MCF 10A (cell line): ENCODE measurements at regions not wholly inside any gene's neighbourhood (a gene's known extent, or its start where the extent isn't known, plus 50 kb on each side); places are given as distances from the start of the nearest gene placed in this dataset.

Experiments used
- BruUV-seq: library from RNA; stranded (reverse); fragments of 400-500 nt; replicated peaks from 2 replicates; lab custom pipeline; 2021; lab: Mats Ljungman, UMichigan
- CTCF ChIA-PET: fragments of 300-600 bp; sonication (Branson Sonifier 250); formaldehyde crosslinking; extraction: SDS; loops from one replicate; lab custom pipeline; 2021; ENCODE audit warnings: antibody characterized with exemption, inconsistent platforms; lab: Yijun Ruan, JAX
- POLR2A ChIA-PET: fragments of 300-600, 350-650 bp; sonication (Branson Sonifier 250); formaldehyde crosslinking; extraction: SDS; loops from one replicate; lab custom pipeline; 2020; ENCODE audit warnings: antibody characterized with exemption, inconsistent platforms; lab: Yijun Ruan, JAX
- DNase-seq: peaks from one replicate; pipeline ENCODE4 v3.0.0-alpha.2; 2018; ENCODE audit not compliant: unreplicated experiment
- H3K27ac Mint-ChIP-seq: one replicate; pipeline ENCODE4 v1.8.0; 2022; ENCODE audit warnings: mild to moderate bottlenecking, low read depth, mixed read lengths; ENCODE audit not compliant: unreplicated experiment
- H3K27me3 Mint-ChIP-seq: one replicate; pipeline ENCODE4 v1.8.0; 2022; ENCODE audit warnings: mixed read lengths; ENCODE audit not compliant: insufficient read depth, unreplicated experiment
- H3K36me3 Mint-ChIP-seq: one replicate; pipeline ENCODE4 v1.8.0; 2022; ENCODE audit warnings: mild to moderate bottlenecking, moderate library complexity, mixed read lengths; ENCODE audit not compliant: insufficient read depth, unreplicated experiment
- H3K4me1 Mint-ChIP-seq: one replicate; pipeline ENCODE4 v1.8.0; 2022; ENCODE audit warnings: mixed read lengths; ENCODE audit not compliant: insufficient read depth, unreplicated experiment
- H3K4me3 Mint-ChIP-seq: one replicate; pipeline ENCODE4 v1.8.0; 2022; ENCODE audit warnings: mild to moderate bottlenecking, moderate library complexity, mixed read lengths; ENCODE audit not compliant: unreplicated experiment
- H3K9me3 Mint-ChIP-seq: one replicate; pipeline ENCODE4 v1.8.0; 2022; ENCODE audit warnings: mixed read lengths; ENCODE audit not compliant: unreplicated experiment
- CTCF ChIP-seq: fragments of 200-600 bp; IDR thresholded peaks from one replicate; pipeline ENCODE4 v1.8.0; 2022; ENCODE audit warnings: antibody characterized with exemption, mild to moderate bottlenecking; ENCODE audit not compliant: unreplicated experiment
- intact Hi-C: fragments of 100-400 bp; cut with micrococcal nuclease; formaldehyde crosslinking; loops from 2 replicates; pipeline ENCODE4 v1.14.1; 2022

GRCh38 chr6:105909106-105909505 lies 177.0 kb upstream of the PRDM1 start:
- no peak for TF ChIP-seq CTCF
- ChIA-PET POLR2A (no interaction called here), CTCF (interaction anchor here (0.5 kb wide), 1 partner anchor 171 kb away, joined by 3 read pairs; no protein-coding TSS in a partner anchor)
- H3K27ac Mint-ChIP-seq, result no peak overlapping the region
- H3K27me3 Mint-ChIP-seq, result no peaks in the 10 kb centered on the region
- H3K4me3 Mint-ChIP-seq, result no peak overlapping the region
- H3K36me3 Mint-ChIP-seq, result no peaks in the 10 kb centered on the region
- no peaks in the 10 kb centered on the region for H3K4me1 Mint-ChIP-seq
- no peak for DNase-seq
- H3K9me3 Mint-ChIP-seq, result no peaks in the 10 kb centered on the region
- intact Hi-C loops, result no loop called here
- no TSS peak for BruUV-seq

- TF ChIP-seq CTCF, result no peak
- ChIA-PET CTCF (interaction anchor here (0.8 kb wide), 1 partner anchor 315 kb away, joined by 5 read pairs; no protein-coding TSS in a partner anchor), POLR2A (no interaction called here)
- Mint-ChIP-seq H3K36me3 (no peaks in the 10 kb centered on the region), H3K27ac (no peak overlapping the region), H3K4me3 (no peak overlapping the region), H3K9me3 (no peaks in the 10 kb centered on the region), H3K27me3 (no peaks in the 10 kb centered on the region), H3K4me1 (no peaks in the 10 kb centered on the region)
- DNase-seq, result no peak
- no TSS peak for BruUV-seq
- intact Hi-C loops, result no loop called here
Measured at GRCh38 chr6:105907991-105908390, 178.1 kb upstream of the PRDM1 start.

- H3K4me1 Mint-ChIP-seq, result no peaks in the 10 kb centered on the region
- no TSS peak for BruUV-seq
- no peaks in the 10 kb centered on the region for H3K9me3 Mint-ChIP-seq
- CTCF ChIA-PET, result interaction anchor here (0.8 kb wide), 1 partner anchor 316 kb away, joined by 5 read pairs; no protein-coding TSS in a partner anchor
- no peak overlapping the region for H3K27ac Mint-ChIP-seq
- H3K27me3 Mint-ChIP-seq, result no peaks in the 10 kb centered on the region
- POLR2A ChIA-PET, result no interaction called here
- no peaks in the 10 kb centered on the region for H3K36me3 Mint-ChIP-seq
- no peak for TF ChIP-seq CTCF
- intact Hi-C loops, result no loop called here
- H3K4me3 Mint-ChIP-seq, result no peak overlapping the region
- no peak for DNase-seq
Measured at GRCh38 chr6:105907301-105907700, 178.8 kb upstream of the PRDM1 start.

- H3K27ac Mint-ChIP-seq, result no peak overlapping the region
- no peak for DNase-seq
- ChIA-PET CTCF (interaction anchor here (0.6 kb wide), 1 partner anchor 315 kb away, joined by 6 read pairs; no protein-coding TSS in a partner anchor), POLR2A (interaction anchor here (1.1 kb wide), 1 partner anchor 90 kb away, joined by 3 read pairs; no protein-coding TSS in a partner anchor)
- no peaks in the 10 kb centered on the region for H3K36me3 Mint-ChIP-seq
- no peak for TF ChIP-seq CTCF
- intact Hi-C loops, result no loop called here
- no peaks in the 10 kb centered on the region for H3K27me3 Mint-ChIP-seq
- no peaks in the 10 kb centered on the region for H3K9me3 Mint-ChIP-seq
- BruUV-seq, result no TSS peak
- H3K4me3 Mint-ChIP-seq, result no peak overlapping the region
- no peaks in the 10 kb centered on the region for H3K4me1 Mint-ChIP-seq
Measured at GRCh38 chr6:105902401-105903031, 183.6 kb upstream of the PRDM1 start.
